GM10248 (cell line): ENCODE measurements at regions not wholly inside any gene's neighbourhood (a gene's known extent, or its start where the extent isn't known, plus 50 kb on each side); places are given as distances from the start of the nearest gene placed in this dataset.
"Not testable (repeated sequence)": the region's sequence is repeated elsewhere in the genome, so short reads cannot be mapped to it uniquely, and the experiment has no call there.

Experiments
- CTCF ChIA-PET: fragments of 300-600 bp; sonication (Branson Sonifier 250); formaldehyde crosslinking; extraction: SDS; loops from one replicate; lab custom pipeline; 2021; ENCODE audit warnings: antibody characterized with exemption; lab: Yijun Ruan, JAX
- POLR2A ChIA-PET: fragments of 350-650 bp; sonication (Branson Sonifier 250); formaldehyde crosslinking; extraction: SDS; loops from one replicate; lab custom pipeline; 2020; ENCODE audit warnings: antibody characterized with exemption; lab: Yijun Ruan, JAX
- DNase-seq: peaks from one replicate; pipeline ENCODE4 v3.0.0; 2012; ENCODE audit errors: extremely low spot score
- CTCF ChIP-seq: IDR thresholded peaks from 2 replicates; pipeline ENCODE4 v1.5.1; 2012; ENCODE audit warnings: mild to moderate bottlenecking, low read depth; ENCODE audit errors: extremely low read depth, missing control alignments, control extremely low read depth

- CTCF ChIA-PET: interaction anchor here (1.0 to 1.8 kb wide), 2 partner anchors 9 to 15 kb away, joined by 3 to 5 read pairs; no protein-coding TSS in a partner anchor
- DNase-seq, POLR2A ChIA-PET: not testable (repeated sequence)
These were observed 126.4 kb downstream of the RBM46 start for GRCh38 chr4:154907345-154908045.

DNA sequence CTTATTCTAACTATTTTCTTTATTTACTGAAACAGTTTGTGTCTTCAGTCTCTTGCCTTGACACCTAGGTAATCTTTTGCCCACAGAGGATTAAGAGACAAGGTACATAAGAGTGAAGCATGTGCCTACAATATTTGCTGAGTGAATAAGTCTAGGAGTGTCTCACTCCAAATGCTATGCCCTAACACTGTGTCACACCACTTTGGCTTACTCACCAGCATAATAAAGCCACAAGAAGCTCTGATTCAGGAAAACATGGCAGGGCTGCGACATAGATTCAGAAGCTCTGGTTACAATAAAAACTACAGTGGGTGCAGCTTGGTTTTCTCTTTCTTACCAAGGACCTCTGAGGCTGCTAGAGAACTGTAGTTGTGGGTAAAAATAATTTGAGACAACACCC is 127.1 kb downstream of the RBM46 start:
- ChIA-PET CTCF (interaction anchor here (1.0 to 1.8 kb wide), 3 partner anchors 9 to 42 kb away, joined by 3 to 5 read pairs (median 4); no protein-coding TSS in a partner anchor), POLR2A (no interaction called here)

DNA sequence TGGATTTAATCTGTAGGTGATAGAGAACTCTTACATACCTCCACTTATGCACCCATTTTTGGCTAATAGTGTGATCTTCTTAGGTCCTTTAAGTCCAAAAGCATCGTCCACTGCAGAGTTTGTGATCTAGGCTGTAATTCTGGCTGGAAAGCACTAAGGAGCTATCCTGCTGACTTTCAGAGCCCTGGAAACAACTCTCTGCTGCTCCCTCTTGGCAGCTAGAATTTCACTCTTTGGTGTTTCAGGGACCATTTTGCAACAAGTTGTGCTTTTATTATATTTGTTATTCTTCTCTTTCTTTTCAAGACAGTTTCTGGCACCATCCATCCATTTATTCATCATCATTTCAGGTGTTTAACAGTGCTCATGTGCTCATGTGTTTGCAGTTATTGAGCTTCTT is 130.0 kb downstream of the RBM46 start:
- no peak for TF ChIP-seq CTCF
- ChIA-PET POLR2A (no interaction called here), CTCF (interaction anchor here (1.0 to 1.2 kb wide), 2 partner anchors 39 to 106 kb away, joined by 3 read pairs; no protein-coding TSS in a partner anchor)
- no peak for DNase-seq

More for the DNA sequence above, 127.1 kb downstream of the RBM46 start:
- no peak for DNase-seq
- no peak for TF ChIP-seq CTCF

- CTCF ChIA-PET: interaction anchor here (1.0 to 1.2 kb wide), 2 partner anchors 38 to 106 kb away, joined by 3 read pairs; no protein-coding TSS in a partner anchor
- POLR2A ChIA-PET: no interaction called here
- no peak for DNase-seq
- TF ChIP-seq CTCF: no peak
These were observed 130.6 kb downstream of the RBM46 start for GRCh38 chr4:154911608-154912098.

DNA sequence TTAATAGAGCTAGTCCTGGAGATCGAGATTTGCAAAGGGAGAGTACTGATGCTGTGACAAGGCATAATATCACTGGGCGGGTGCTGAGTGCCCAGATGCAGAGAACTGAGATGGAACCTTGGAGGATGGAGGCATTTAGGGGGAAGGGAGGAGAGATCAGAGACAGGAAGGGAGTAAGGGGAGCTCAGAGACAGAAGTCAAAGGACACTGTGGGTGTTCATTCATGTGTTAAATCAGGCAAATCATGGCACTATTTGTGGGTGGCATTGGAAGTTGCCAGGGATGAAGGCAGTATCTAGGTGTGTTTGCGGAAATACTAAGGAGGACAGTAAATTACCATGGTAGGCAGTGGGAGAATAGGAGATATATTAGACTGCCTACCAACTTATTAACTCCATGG is 135.0 kb downstream of the RBM46 start:
- CTCF ChIA-PET: no interaction called here

DNA sequence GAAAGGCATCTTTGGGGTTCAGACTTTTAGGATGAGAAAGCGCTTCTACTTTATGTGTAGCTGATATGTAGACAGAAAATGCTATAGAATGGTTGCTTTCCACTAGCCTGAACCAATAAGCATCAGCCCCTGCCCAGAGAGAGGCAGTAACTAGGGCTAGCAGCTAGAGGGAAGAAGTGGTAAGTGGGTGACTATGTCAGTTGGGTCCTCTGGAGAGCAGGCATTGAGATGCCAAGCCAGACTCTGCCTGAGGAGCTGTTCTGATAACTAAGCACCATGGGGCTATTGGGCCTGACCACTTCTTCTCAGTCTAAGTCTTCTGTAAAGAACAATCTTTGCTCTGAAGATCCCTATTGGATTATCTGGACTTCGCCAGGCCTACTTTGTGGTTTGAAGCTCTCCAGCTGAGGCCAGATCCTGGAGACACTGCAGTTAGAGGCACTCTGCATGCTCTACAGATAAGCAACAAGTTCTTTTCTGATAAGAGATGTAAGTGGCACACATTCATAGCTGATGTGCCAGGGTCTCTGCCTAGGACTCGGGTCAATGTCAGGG is 146.1 kb downstream of the RBM46 start:
- DNase-seq: no peak
- POLR2A ChIA-PET: no interaction called here
- no peak for TF ChIP-seq CTCF
- CTCF ChIA-PET: interaction anchor here (1.6 kb wide), 1 partner anchor 10 kb away, joined by 3 read pairs; no protein-coding TSS in a partner anchor

More for the DNA sequence above, 135.0 kb downstream of the RBM46 start:
- DNase-seq: no peak
- POLR2A ChIA-PET: no interaction called here
- no peak for TF ChIP-seq CTCF
